ENCODE measurements at regions not wholly inside any gene's neighbourhood (a gene's known extent, or its start where the extent isn't known, plus 50 kb on each side); places are given as distances from the start of the nearest gene placed in this dataset.

DNA sequence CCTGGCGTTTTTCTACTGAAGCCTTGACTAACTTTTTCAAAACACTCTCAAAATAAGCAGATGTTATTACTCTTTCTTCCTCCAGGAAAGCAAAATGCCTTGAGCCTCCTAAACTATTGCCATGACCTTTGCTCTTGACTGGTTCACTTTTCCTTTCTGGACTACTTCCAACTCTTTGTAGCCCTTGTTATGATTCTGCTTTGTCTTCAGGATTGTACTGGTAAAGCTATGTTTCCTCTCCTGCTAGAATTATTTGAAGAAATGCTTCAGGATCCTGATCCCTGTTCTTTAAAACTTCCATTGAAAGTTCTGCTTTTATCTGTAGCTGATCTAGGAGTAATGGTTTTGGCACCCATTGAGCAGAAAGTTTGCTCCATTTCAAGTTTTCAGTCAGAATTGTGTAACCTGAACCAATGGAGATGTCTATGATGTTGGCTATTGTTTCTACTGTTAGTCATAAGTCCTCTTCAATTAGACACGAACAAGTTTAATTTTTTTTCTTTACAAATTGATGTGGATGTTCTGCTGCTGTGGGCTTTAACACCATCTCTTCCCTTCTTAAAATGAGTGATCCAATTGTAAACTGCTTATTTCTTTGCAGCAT, 1356.4 kb downstream of the EFNA5 start:
- Histone ChIP-seq H3K27me3 (ENCODE audit: control insufficient read depth, extremely low read depth, insufficient read depth, low read length) (no peaks in the 10 kb centered on the region), H2AFZ (ENCODE audit: control insufficient read depth, low read length) (no peak overlapping the region), H3K4me3 (ENCODE audit: control insufficient read depth in 2 of 3, extremely low read depth in 1 of 3, insufficient read depth in 2 of 3, low read depth in 1 of 3, low read length in 3 of 3) (no peak overlapping the region), H3K4me1 (ENCODE audit: control insufficient read depth, extremely low read depth, insufficient read depth, low read length) (no peaks in the 10 kb centered on the region), H3K9ac (ENCODE audit: control insufficient read depth, extremely low read depth, insufficient read depth, low read length) (no peak overlapping the region), H3K36me3 (ENCODE audit: control insufficient read depth in 2 of 2, extremely low read depth in 1 of 2, insufficient read depth in 2 of 2, low read length in 2 of 2) (no peaks in the 10 kb centered on the region), H3K79me2 (ENCODE audit: control insufficient read depth, insufficient read depth, low read length) (no peaks in the 10 kb centered on the region), H3K27ac (ENCODE audit: control insufficient read depth, insufficient read depth, low read length) (no peak overlapping the region), H3K4me2 (ENCODE audit: control insufficient read depth, extremely low read depth, insufficient read depth, low read depth, low read length) (no peak overlapping the region), H4K20me1 (ENCODE audit: control insufficient read depth, extremely low read depth, insufficient read depth, low read length) (no peaks in the 10 kb centered on the region), H3K9me3 (ENCODE audit: control insufficient read depth, low read depth, low read length) (no peaks in the 10 kb centered on the region), H3K9me1 (ENCODE audit: control insufficient read depth, extremely low read depth, insufficient read depth, low read length) (no peaks in the 10 kb centered on the region)
- dilution Hi-C loops (cut with MboI; ENCODE audit: extremely low pct_ligation_motif_present, low sequenced_read_pairs): no loop called here
- peak; percentile 13 for FAIRE-seq
- TF ChIP-seq, protein P1, sequence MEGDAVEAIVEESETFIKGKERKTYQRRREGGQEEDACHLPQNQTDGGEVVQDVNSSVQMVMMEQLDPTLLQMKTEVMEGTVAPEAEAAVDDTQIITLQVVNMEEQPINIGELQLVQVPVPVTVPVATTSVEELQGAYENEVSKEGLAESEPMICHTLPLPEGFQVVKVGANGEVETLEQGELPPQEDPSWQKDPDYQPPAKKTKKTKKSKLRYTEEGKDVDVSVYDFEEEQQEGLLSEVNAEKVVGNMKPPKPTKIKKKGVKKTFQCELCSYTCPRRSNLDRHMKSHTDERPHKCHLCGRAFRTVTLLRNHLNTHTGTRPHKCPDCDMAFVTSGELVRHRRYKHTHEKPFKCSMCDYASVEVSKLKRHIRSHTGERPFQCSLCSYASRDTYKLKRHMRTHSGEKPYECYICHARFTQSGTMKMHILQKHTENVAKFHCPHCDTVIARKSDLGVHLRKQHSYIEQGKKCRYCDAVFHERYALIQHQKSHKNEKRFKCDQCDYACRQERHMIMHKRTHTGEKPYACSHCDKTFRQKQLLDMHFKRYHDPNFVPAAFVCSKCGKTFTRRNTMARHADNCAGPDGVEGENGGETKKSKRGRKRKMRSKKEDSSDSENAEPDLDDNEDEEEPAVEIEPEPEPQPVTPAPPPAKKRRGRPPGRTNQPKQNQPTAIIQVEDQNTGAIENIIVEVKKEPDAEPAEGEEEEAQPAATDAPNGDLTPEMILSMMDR (optimal IDR thresholded peaks at IDR 0.05 in 1 of 3, IDR thresholded peaks at IDR 0.05 in 1 of 3, conservative IDR thresholded peaks at IDR 0.05 in 1 of 3; ENCODE audit: extremely low read depth in 1 of 3, insufficient read depth in 2 of 3, low read length in 3 of 3): no peak
- TF ChIP-seq EZH2 (IDR thresholded peaks at IDR 0.05; ENCODE audit: low read length): no peak
- DNase-seq (ENCODE audit: low read depth, low spot score): no peak

DNA sequence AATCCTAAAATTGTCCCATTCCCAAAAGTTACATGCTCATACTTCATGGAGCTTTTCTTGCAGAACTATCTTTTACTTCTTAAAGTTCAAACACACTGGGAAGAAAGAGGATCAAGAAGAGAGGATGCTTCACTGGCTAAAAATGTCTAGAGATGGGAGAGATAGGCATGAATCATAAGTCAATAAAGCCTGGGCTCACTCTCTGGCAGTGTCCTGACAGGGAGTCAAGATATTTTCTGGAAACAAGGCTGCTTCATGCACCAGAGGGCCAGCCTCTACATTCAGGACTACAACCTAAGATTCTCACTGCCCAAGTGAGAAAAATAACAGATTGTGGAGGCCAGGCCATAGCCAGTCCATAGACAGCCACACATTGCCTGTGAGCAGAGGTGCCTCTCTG, 1358.4 kb downstream of the EFNA5 start:
- DNase-seq (ENCODE audit: low read depth, low spot score) (no peak), FAIRE-seq (peak; percentile 9)
- no peaks in the 10 kb centered on the region for H3K79me2 ChIP-seq (ENCODE audit: control insufficient read depth, insufficient read depth, low read length)
- H2AFZ ChIP-seq (ENCODE audit: control insufficient read depth, low read length): no peak overlapping the region
- H3K9ac ChIP-seq (ENCODE audit: control insufficient read depth, extremely low read depth, insufficient read depth, low read length): no peak overlapping the region
- dilution Hi-C loops (cut with MboI; ENCODE audit: extremely low pct_ligation_motif_present, low sequenced_read_pairs): no loop called here
- no peak overlapping the region for H3K4me2 ChIP-seq (ENCODE audit: control insufficient read depth, extremely low read depth, insufficient read depth, low read depth, low read length)
- H3K27ac ChIP-seq (ENCODE audit: control insufficient read depth, insufficient read depth, low read length): no peak overlapping the region
- H3K9me3 ChIP-seq (ENCODE audit: control insufficient read depth, low read depth, low read length): no peaks in the 10 kb centered on the region
- H3K4me3 ChIP-seq (ENCODE audit: control insufficient read depth in 2 of 3, extremely low read depth in 1 of 3, insufficient read depth in 2 of 3, low read depth in 1 of 3, low read length in 3 of 3): no peak overlapping the region
- no peaks in the 10 kb centered on the region for H4K20me1 ChIP-seq (ENCODE audit: control insufficient read depth, extremely low read depth, insufficient read depth, low read length)
- no peaks in the 10 kb centered on the region for H3K36me3 ChIP-seq (ENCODE audit: control insufficient read depth in 2 of 2, extremely low read depth in 1 of 2, insufficient read depth in 2 of 2, low read length in 2 of 2)
- no peaks in the 10 kb centered on the region for H3K9me1 ChIP-seq (ENCODE audit: control insufficient read depth, extremely low read depth, insufficient read depth, low read length)
- H3K27me3 ChIP-seq (ENCODE audit: control insufficient read depth, extremely low read depth, insufficient read depth, low read length): no peaks in the 10 kb centered on the region
- no peaks in the 10 kb centered on the region for H3K4me1 ChIP-seq (ENCODE audit: control insufficient read depth, extremely low read depth, insufficient read depth, low read length)
- no peak for TF ChIP-seq EZH2 (IDR thresholded peaks at IDR 0.05; ENCODE audit: low read length)
- TF ChIP-seq, protein P1 (optimal IDR thresholded peaks at IDR 0.05 in 1 of 3, IDR thresholded peaks at IDR 0.05 in 1 of 3, conservative IDR thresholded peaks at IDR 0.05 in 1 of 3; ENCODE audit: extremely low read depth in 1 of 3, insufficient read depth in 2 of 3, low read length in 3 of 3): no peak
